Activated CD4-positive, alpha-beta T cell treated with anti-CD3 and anti-CD28 coated beads, Interleukin-2, amount 50 U/mL, for 4 hours (primary cell): ENCODE measurements at regions not wholly inside any gene's neighbourhood (a gene's known extent, or its start where the extent isn't known, plus 50 kb on each side); places are given as distances from the start of the nearest gene placed in this dataset.
"Not testable (repeated sequence)": the region's sequence is repeated elsewhere in the genome, so short reads cannot be mapped to it uniquely, and the experiment has no call there.

Source experiments
- DNase-seq, 2 experiments: peaks; one replicate each; pipeline ENCODE4 v3.0.0-alpha.2; 2020

GRCh38 chr14:38693423-38693822 is 409.6 kb downstream of the SEC23A start:
- no peak for DNase-seq

GRCh38 chr14:38669027-38669426 is 413.1 kb upstream of the CLEC14A start:
- DNase-seq, result no peak

- no peak for DNase-seq
These were observed 407.5 kb upstream of the CLEC14A start for GRCh38 chr14:38663382-38663781.

GRCh38 chr14:38662781-38663180 is 406.9 kb upstream of the CLEC14A start:
- no peak for DNase-seq

- no peak for DNase-seq
These were observed 390.5 kb upstream of the CLEC14A start for GRCh38 chr14:38646391-38646790.

GRCh38 chr14:38634913-38635312 is 379.0 kb upstream of the CLEC14A start:
- DNase-seq, result not testable (repeated sequence)

- no peak for DNase-seq
These were observed 373.5 kb upstream of the CLEC14A start for GRCh38 chr14:38629412-38629811.

GRCh38 chr14:38627163-38627562 is 371.3 kb upstream of the CLEC14A start:
- no peak for DNase-seq

GRCh38 chr14:38623661-38624060 is 367.8 kb upstream of the CLEC14A start:
- no peak for DNase-seq

- DNase-seq, result no peak
These were observed 362.6 kb upstream of the CLEC14A start for GRCh38 chr14:38618514-38618913.

- no peak for DNase-seq
These were observed 361.1 kb upstream of the CLEC14A start for GRCh38 chr14:38616959-38617358.

- DNase-seq, result no peak
These were observed 356.0 kb upstream of the CLEC14A start for GRCh38 chr14:38611928-38612327.

- no peak for DNase-seq
These were observed 352.4 kb upstream of the CLEC14A start for GRCh38 chr14:38608244-38608643.

- no peak for DNase-seq
These were observed 349.6 kb upstream of the CLEC14A start for GRCh38 chr14:38605193-38606114.

GRCh38 chr14:38600572-38600971 is 344.7 kb upstream of the CLEC14A start:
- not testable (repeated sequence) for DNase-seq

- no peak for DNase-seq
These were observed 337.6 kb upstream of the CLEC14A start for GRCh38 chr14:38593476-38593875.

- no peak for DNase-seq
These were observed 337.0 kb upstream of the CLEC14A start for GRCh38 chr14:38592764-38593442.

GRCh38 chr14:38589747-38590350 is 334.0 kb upstream of the CLEC14A start:
- no peak for DNase-seq

- no peak for DNase-seq
These were observed 327.6 kb upstream of the CLEC14A start for GRCh38 chr14:38583471-38583870.

GRCh38 chr14:38578278-38578681 is 322.4 kb upstream of the CLEC14A start:
- DNase-seq, result no peak

- DNase-seq, result no peak
These were observed 311.8 kb upstream of the CLEC14A start for GRCh38 chr14:38567703-38568102.

GRCh38 chr14:38561657-38562056 is 305.8 kb upstream of the CLEC14A start:
- DNase-seq, result no peak

- DNase-seq, result no peak
These were observed 303.8 kb upstream of the CLEC14A start for GRCh38 chr14:38559711-38560110.

GRCh38 chr14:38557391-38557790 is 301.5 kb upstream of the CLEC14A start:
- DNase-seq, result not testable (repeated sequence)
